Left ventricle myocardium inferior (tissue), 1 donor: ENCODE measurements at regions not wholly inside any gene's neighbourhood (a gene's known extent, or its start where the extent isn't known, plus 50 kb on each side); places are given as distances from the start of the nearest gene placed in this dataset.

Experiments used
- DNase-seq: peaks from one replicate; pipeline ENCODE4 v3.0.0-alpha.2; 2020
- H3K27ac ChIP-seq: fragments of 200-600 bp; replicated peaks from 2 replicates; pipeline ENCODE4 v1.8.0; 2021
- H3K27me3 ChIP-seq: fragments of 200-600 bp; 2 replicates; pipeline ENCODE4 v1.8.0; 2021; ENCODE audit warnings: low read depth
- H3K36me3 ChIP-seq: fragments of 200-600 bp; 2 replicates; pipeline ENCODE4 v1.8.0; 2021
- H3K4me1 ChIP-seq: fragments of 200-600 bp; 2 replicates; pipeline ENCODE4 v1.8.0; 2021
- H3K4me3 ChIP-seq: fragments of 200-600 bp; 2 replicates; pipeline ENCODE4 v1.8.0; 2021; ENCODE audit warnings: mild to moderate bottlenecking, moderate library complexity
- H3K9me3 ChIP-seq: fragments of 200-600 bp; replicated peaks from 2 replicates; pipeline ENCODE4 v1.8.0; 2021
- CTCF ChIP-seq: fragments of 200-600 bp; IDR thresholded peaks from 2 replicates; pipeline ENCODE4 v1.8.0; 2021; ENCODE audit warnings: antibody characterized with exemption, mild to moderate bottlenecking, borderline replicate concordance
- intact Hi-C: fragments of 100-400 bp; cut with micrococcal nuclease; formaldehyde crosslinking; loops from one replicate; pipeline ENCODE4 v1.11.0; 2022
- donor health status: DM: no; HTN: yes; CAD: no; lungs with severe emphysema.

GRCh38 chr20:6646021-6646636, 121.4 kb upstream of the BMP2 start:
- Histone ChIP-seq H3K4me1 (no peaks in the 10 kb centered on the region), H3K36me3 (no peaks in the 10 kb centered on the region), H3K9me3 (no peaks in the 10 kb centered on the region), H3K27ac (no peak overlapping the region), H3K4me3 (no peak overlapping the region), H3K27me3 (no peaks in the 10 kb centered on the region)
- intact Hi-C loops: no loop called here
- TF ChIP-seq CTCF: no peak
- DNase-seq: no peak

DNA sequence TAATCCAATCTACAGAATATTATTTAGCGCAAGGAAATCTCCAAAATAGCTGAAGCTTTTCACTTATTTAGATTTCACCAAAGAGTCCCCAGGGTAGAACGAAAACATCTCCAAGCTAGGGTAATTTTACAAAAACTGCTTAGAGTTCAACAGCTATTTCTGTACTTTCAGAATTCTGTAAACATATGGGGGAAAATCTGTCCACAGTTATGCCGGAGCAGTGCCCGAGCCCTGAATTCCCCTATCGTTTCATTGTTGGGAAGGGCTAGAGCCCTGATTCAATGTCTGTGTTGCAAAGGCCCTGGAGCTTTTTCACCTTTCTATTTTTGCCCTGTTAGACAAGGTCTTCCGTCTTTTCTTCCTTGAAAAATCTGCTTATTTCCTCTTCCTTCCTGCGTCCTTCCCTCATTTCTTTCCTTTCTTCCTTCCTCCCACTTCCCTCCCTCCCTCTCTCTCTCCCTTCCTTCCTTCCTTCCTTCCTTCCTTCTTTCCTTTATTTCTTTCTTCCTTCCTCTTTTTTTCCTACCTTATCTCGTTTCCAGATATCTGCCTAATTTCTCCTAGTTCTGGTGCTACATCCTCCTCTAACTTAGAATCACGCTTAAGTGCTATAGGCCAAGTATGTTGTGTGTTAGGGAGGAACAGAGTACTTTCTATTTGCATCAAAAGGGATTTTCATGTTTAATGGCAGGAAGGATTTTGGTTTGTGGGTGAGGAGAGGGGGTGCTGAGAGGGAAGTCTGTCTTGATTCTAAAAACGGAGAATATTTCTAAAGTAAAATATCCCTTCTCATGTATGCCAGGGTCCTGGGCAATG, 122.5 kb upstream of the BMP2 start:
- intact Hi-C loops: no loop called here
- H3K27me3 ChIP-seq: no peaks in the 10 kb centered on the region
- H3K4me3 ChIP-seq: no peak overlapping the region
- TF ChIP-seq CTCF: no peak
- H3K36me3 ChIP-seq: no peaks in the 10 kb centered on the region
- H3K4me1 ChIP-seq: no peaks in the 10 kb centered on the region
- H3K27ac ChIP-seq: no peak overlapping the region
- H3K9me3 ChIP-seq: no peaks in the 10 kb centered on the region
- DNase-seq: no peak

DNA sequence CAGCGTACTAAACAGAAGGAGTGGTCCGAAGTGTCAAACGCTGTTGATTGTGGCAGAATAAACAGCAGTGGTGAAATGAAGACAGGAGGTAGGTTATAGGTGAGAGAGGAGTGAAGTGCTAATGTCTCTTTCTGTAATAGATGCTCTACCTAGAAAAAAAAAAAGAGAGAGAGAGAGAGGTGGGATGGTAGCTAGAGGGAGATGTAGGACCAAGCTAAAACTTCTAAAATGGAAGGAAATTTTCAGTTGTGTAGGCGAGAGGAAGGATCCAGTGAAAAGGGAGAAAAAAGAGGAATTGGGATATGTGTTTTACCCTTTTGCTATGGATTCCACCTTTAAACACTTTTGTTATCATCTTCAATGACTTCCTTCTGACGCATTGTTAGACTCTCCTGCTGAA, 126.5 kb upstream of the BMP2 start:
- TF ChIP-seq CTCF: no peak
- H3K4me3 ChIP-seq: no peak overlapping the region
- peaks cover 3% of the 10 kb centered on the region for H3K4me1 ChIP-seq
- no peak for DNase-seq
- intact Hi-C loops: no loop called here
- no peak overlapping the region for H3K27ac ChIP-seq
- H3K27me3 ChIP-seq: no peaks in the 10 kb centered on the region
- no peaks in the 10 kb centered on the region for H3K36me3 ChIP-seq
- H3K9me3 ChIP-seq: no peaks in the 10 kb centered on the region

DNA sequence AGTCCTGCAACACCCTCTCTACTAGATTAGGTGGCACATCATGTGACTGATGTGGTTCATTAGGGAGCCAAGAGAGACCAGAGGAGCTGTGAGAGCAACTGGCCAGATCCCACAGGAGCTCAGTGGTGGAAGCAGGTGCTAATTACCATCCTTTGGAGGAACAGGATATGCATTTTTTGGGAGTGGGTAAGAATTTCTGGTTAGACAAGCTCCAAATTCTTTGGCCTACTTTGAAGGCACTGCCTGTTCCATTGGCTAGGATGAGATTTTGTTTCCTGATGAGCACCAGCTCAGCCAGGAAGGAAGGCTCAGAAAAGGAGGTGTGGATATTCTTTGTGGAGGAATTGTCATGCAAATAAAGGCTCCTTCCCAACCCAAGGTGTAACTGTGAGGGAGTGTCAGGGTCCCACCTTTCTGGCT, 130.3 kb upstream of the BMP2 start:
- H3K27me3 ChIP-seq: no peaks in the 10 kb centered on the region
- intact Hi-C loops: no loop called here
- TF ChIP-seq CTCF: no peak
- H3K4me3 ChIP-seq: no peak overlapping the region
- H3K9me3 ChIP-seq: no peaks in the 10 kb centered on the region
- peak overlapping the region; percentile 4 for H3K27ac ChIP-seq
- DNase-seq: no peak
- peaks cover 3% of the 10 kb centered on the region for H3K4me1 ChIP-seq
- H3K36me3 ChIP-seq: no peaks in the 10 kb centered on the region

DNA sequence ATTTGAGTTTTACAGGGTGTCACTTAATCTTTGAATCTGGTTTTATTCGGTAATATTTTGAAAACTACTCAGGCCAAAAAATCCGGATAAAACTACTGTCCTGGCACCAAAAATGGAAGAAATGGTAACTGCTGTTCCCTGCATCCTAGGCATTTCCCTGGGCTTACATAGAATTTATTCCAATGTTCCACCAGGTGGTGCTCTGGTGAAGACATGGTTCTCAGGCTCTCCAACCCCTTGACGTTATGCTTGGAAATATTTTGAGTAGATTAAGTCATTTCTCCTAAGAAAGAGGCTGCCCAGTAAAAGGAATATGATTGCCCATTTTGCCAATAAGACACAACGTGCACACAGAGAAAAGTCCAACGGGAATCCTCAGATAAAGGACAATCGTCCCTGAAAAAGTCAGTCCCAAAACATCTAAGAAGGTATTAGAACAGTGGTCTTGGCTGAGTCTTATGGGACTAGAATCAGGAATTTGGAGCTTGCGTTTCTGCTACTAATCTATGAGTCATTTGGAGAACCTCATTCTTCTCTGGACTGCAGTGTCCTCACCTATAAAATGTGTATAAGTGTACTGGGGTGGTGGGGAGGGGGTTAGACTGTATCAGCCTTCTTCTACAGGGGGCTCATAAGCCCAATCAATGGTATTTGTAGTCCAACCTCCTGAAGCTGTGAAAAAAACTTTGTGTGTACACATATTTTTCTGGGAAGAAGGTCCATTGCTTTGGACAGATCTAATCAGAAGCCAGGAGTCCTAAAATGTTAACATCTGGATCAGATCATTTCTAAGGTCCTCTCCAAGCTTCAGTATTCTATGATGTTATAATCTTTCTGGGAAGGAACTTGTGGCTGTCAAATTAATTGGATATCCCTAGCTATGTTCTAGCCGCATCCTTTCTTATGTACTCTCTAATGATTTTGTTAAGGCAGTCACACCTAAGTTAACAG, 131.0 kb upstream of the BMP2 start:
- Histone ChIP-seq H3K4me1 (peaks cover 3% of the 10 kb centered on the region), H3K36me3 (no peaks in the 10 kb centered on the region), H3K27ac (peak overlapping the region; percentile 4), H3K9me3 (no peaks in the 10 kb centered on the region), H3K27me3 (no peaks in the 10 kb centered on the region), H3K4me3 (no peak overlapping the region)
- peak; percentile 62 for TF ChIP-seq CTCF
- no peak for DNase-seq
- intact Hi-C loops: no loop called here
